DOHH2 (cell line): ENCODE measurements at regions not wholly inside any gene's neighbourhood (a gene's known extent, or its start where the extent isn't known, plus 50 kb on each side); places are given as distances from the start of the nearest gene placed in this dataset.

ENCODE experiments used
- H3F3A ChIP-seq: fragments of 200-600 bp; sonication (generic), shearing (Covaris generic); 2 replicates; pipeline ENCODE4 v1.6.0; 2016; ENCODE audit warnings: antibody characterized with exemption, mild to moderate bottlenecking; ENCODE audit not compliant: control insufficient read depth, insufficient read depth
- H3K27ac ChIP-seq: fragments of 200-600 bp; sonication (generic); 2 replicates; pipeline ENCODE4 v1.5.1; 2014; ENCODE audit warnings: low read depth, mild to moderate bottlenecking, low read length, moderate library complexity
- H3K27me3 ChIP-seq: fragments of 200-600 bp; sonication (generic); 2 replicates; pipeline ENCODE4 v1.6.1; 2014; ENCODE audit warnings: mild to moderate bottlenecking, low read length, mixed read lengths; ENCODE audit not compliant: control insufficient read depth
- H3K36me3 ChIP-seq: fragments of 200-600 bp; sonication (generic); 2 replicates; pipeline ENCODE4 v1.6.1; 2014; ENCODE audit warnings: mild to moderate bottlenecking, low read length, moderate library complexity, mixed read lengths; ENCODE audit not compliant: control insufficient read depth
- H3K4me1 ChIP-seq: fragments of 200-600 bp; sonication (generic); 2 replicates; pipeline ENCODE4 v1.6.1; 2014; ENCODE audit warnings: mild to moderate bottlenecking, low read length, mixed read lengths; ENCODE audit not compliant: control insufficient read depth
- H3K4me2 ChIP-seq: fragments of 200-600 bp; sonication (generic); 2 replicates; pipeline ENCODE4 v1.6.0; 2014; ENCODE audit warnings: mild to moderate bottlenecking, low read length, moderate library complexity
- H3K4me3 ChIP-seq: fragments of 200-600 bp; sonication (generic); 2 replicates; pipeline ENCODE4 v1.5.1; 2014; ENCODE audit warnings: mild to moderate bottlenecking, low read length, mixed read lengths
- H3K79me2 ChIP-seq: fragments of 200-600 bp; sonication (generic); 2 replicates; pipeline ENCODE4 v1.6.1; 2014; ENCODE audit warnings: mild to moderate bottlenecking, low read length, mixed read lengths; ENCODE audit not compliant: control insufficient read depth
- H3K9me2 ChIP-seq: fragments of 200-600 bp; sonication (generic); replicated peaks from 2 replicates; pipeline ENCODE4 v1.6.1; 2014; ENCODE audit warnings: mild to moderate bottlenecking, low read length, mixed read lengths; ENCODE audit not compliant: control insufficient read depth
- H3K9me3 ChIP-seq: fragments of 200-600 bp; sonication (generic); 2 replicates; pipeline ENCODE4 v1.6.1; 2014; ENCODE audit warnings: antibody characterized with exemption, low read length, mixed read lengths; ENCODE audit not compliant: control insufficient read depth, insufficient read depth
- H4K20me1 ChIP-seq: fragments of 200-600 bp; sonication (generic); 2 replicates; pipeline ENCODE4 v1.6.0; 2014; ENCODE audit warnings: low read depth, mild to moderate bottlenecking, antibody characterized with exemption, low read length, moderate library complexity; ENCODE audit not compliant: control insufficient read depth, insufficient read depth
- EZH2phosphoT487 ChIP-seq: fragments of 200-600 bp; sonication (generic); IDR thresholded peaks from 2 replicates; pipeline ENCODE4 v1.6.1; 2017; ENCODE audit warnings: borderline replicate concordance, mild to moderate bottlenecking, antibody characterized with exemption, low read length, moderate library complexity, mixed read lengths
- TF ChIP-seq, protein P1 (sequence below): fragments of 200-600 bp; sonication (generic); IDR thresholded peaks from one replicate; pipeline ENCODE4 v1.5.1; 2014; ENCODE audit warnings: antibody characterized with exemption, mild to moderate bottlenecking, low read depth, low read length; ENCODE audit not compliant: poor library complexity, severe bottlenecking

DNA sequence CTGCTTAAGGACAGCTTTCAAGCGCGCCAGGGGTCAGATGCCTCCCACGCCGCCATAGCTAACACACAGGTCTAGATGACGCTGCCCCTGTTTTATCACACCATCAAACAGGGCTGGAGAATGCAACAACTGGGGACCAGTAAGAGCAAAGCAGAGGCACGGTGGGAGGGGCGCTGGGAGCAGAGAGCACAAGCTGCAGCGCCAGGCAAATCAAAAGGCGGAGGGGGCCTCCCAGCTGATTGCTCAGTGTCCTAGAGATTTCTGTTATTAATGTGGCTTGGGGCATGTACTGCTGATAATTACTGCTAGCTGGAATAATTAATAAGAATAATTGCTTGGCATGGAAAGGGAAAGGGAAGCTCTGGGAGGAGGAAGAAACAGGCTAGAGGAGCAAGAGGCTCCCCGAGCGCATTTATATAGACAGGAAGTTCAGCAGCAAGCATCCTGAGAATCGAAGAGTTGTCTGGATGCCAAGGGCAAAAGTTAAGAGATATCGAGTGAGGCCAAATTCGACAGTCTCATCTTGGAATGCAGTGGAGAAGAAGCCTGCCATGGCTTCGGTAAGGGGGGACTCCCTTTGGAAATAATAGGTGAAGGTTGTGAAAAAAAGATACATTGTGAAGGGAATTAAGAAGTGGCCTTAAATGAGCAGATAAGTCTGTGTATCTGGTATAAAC, 104.5 kb upstream of the ZNF521 start:
- no peaks in the 10 kb centered on the region for H4K20me1 ChIP-seq
- H3K36me3 ChIP-seq: no peaks in the 10 kb centered on the region
- no peak overlapping the region for H3K27ac ChIP-seq
- H3K4me3 ChIP-seq: no peak overlapping the region
- H3K27me3 ChIP-seq: no peaks in the 10 kb centered on the region
- H3K9me2 ChIP-seq: no peaks in the 10 kb centered on the region
- H3K79me2 ChIP-seq: no peaks in the 10 kb centered on the region
- no peaks in the 10 kb centered on the region for H3K4me1 ChIP-seq
- H3K9me3 ChIP-seq: no peaks in the 10 kb centered on the region
- TF ChIP-seq, protein P1, sequence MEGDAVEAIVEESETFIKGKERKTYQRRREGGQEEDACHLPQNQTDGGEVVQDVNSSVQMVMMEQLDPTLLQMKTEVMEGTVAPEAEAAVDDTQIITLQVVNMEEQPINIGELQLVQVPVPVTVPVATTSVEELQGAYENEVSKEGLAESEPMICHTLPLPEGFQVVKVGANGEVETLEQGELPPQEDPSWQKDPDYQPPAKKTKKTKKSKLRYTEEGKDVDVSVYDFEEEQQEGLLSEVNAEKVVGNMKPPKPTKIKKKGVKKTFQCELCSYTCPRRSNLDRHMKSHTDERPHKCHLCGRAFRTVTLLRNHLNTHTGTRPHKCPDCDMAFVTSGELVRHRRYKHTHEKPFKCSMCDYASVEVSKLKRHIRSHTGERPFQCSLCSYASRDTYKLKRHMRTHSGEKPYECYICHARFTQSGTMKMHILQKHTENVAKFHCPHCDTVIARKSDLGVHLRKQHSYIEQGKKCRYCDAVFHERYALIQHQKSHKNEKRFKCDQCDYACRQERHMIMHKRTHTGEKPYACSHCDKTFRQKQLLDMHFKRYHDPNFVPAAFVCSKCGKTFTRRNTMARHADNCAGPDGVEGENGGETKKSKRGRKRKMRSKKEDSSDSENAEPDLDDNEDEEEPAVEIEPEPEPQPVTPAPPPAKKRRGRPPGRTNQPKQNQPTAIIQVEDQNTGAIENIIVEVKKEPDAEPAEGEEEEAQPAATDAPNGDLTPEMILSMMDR: no peak
- TF ChIP-seq EZH2phosphoT487: no peak
- H3K4me2 ChIP-seq: no peak overlapping the region
- no peaks in the 10 kb centered on the region for H3F3A ChIP-seq

DNA sequence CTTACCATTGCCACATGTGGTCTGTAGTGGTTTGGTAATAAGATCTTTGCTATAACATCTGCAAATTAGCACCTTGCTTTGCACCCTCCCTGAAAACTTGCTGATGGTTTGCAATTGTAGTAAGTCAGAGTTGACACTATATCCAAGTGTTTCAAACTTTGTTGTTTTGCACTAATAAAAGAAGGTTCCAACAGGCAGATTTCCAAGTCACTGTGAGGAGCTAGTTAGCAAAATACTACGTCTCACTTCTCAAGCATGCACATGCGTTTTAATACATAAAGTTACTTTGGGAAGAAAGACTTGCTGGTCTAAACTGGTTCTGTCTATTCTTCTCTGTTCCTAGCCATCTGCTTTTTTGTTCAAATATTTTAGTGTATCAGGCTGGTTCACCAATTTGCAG, 103.7 kb upstream of the ZNF521 start:
- H3K27me3 ChIP-seq: no peaks in the 10 kb centered on the region
- no peaks in the 10 kb centered on the region for H4K20me1 ChIP-seq
- no peak overlapping the region for H3K4me2 ChIP-seq
- H3K9me2 ChIP-seq: no peaks in the 10 kb centered on the region
- no peaks in the 10 kb centered on the region for H3K36me3 ChIP-seq
- no peak overlapping the region for H3K4me3 ChIP-seq
- TF ChIP-seq EZH2phosphoT487: no peak
- TF ChIP-seq, protein P1: no peak
- H3K27ac ChIP-seq: no peak overlapping the region
- H3K9me3 ChIP-seq: no peaks in the 10 kb centered on the region
- no peaks in the 10 kb centered on the region for H3F3A ChIP-seq
- H3K79me2 ChIP-seq: no peaks in the 10 kb centered on the region
- no peaks in the 10 kb centered on the region for H3K4me1 ChIP-seq

DNA sequence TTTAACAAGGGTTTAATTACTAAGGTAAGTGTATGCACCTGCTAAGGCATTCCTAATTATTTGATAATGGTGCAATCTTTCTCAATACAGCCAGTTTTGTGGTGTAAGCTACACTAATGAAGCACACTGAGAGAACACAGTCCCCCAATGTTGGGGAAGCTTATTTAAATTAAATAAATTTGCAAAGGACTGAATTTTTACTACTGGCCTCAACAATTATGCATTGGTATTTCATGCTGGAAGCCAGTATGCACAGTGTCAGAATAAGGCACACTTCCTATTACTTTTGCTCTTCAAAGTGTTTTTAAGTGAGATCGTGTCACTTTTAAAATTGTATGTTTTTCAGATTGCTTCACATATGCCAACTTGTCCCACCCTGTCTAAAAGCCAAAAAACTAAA, 103.2 kb upstream of the ZNF521 start:
- H3K36me3 ChIP-seq: no peaks in the 10 kb centered on the region
- no peaks in the 10 kb centered on the region for H3K4me1 ChIP-seq
- no peaks in the 10 kb centered on the region for H3K9me3 ChIP-seq
- no peaks in the 10 kb centered on the region for H4K20me1 ChIP-seq
- no peak overlapping the region for H3K4me3 ChIP-seq
- H3K79me2 ChIP-seq: no peaks in the 10 kb centered on the region
- no peak overlapping the region for H3K27ac ChIP-seq
- no peaks in the 10 kb centered on the region for H3F3A ChIP-seq
- no peaks in the 10 kb centered on the region for H3K9me2 ChIP-seq
- no peaks in the 10 kb centered on the region for H3K27me3 ChIP-seq
- TF ChIP-seq, protein P1: no peak
- TF ChIP-seq EZH2phosphoT487: no peak
- H3K4me2 ChIP-seq: no peak overlapping the region
